K562 (cell line): ENCODE measurements at regions not wholly inside any gene's neighbourhood (a gene's known extent, or its start where the extent isn't known, plus 50 kb on each side); places are given as distances from the start of the nearest gene placed in this dataset.

ENCODE experiments used
- ATF3 ChIP-seq, 2 experiments: fragments of 450-650 bp in 1 of 2; sonication (generic) in 1 of 2; formaldehyde crosslinking in 1 of 2; IDR thresholded peaks in 1 of 2; conservative IDR thresholded peaks in 1 of 2; 2 replicates each; pipeline versions ENCODE4 v1.6.1 to v1.8.1; 2016 to 2023; ENCODE audit warnings: mild to moderate bottlenecking in 2 of 2, moderate library complexity in 2 of 2, inconsistent platforms in 1 of 2, missing genetic modification reagents in 1 of 2
- EGR1 ChIP-seq: fragments of 450-650 bp; conservative IDR thresholded peaks from 2 replicates; pipeline ENCODE4 v1.6.1; 2017; ENCODE audit warnings: mild to moderate bottlenecking
- KAT8 ChIP-seq: fragments of 450-650 bp; IDR thresholded peaks from 2 replicates; pipeline ENCODE4 v1.6.1; 2016; ENCODE audit warnings: low read depth, mild to moderate bottlenecking
- TOE1 ChIP-seq, 2 experiments: fragments of 450-650 bp in 1 of 2; sonication (generic) in 1 of 2; formaldehyde crosslinking in 1 of 2; IDR thresholded peaks; 2 replicates each; pipeline versions ENCODE4 v1.7.1 to v1.8.0; 2016 to 2022; ENCODE audit warnings: borderline replicate concordance in 2 of 2, mild to moderate bottlenecking in 2 of 2, antibody characterized with exemption in 1 of 2, inconsistent platforms in 1 of 2, low read depth in 1 of 2, missing genetic modification reagents in 1 of 2, moderate library complexity in 1 of 2
- TF ChIP-seq, protein P1 (sequence below): fragments of 250-450 bp; sonication (Bioruptor Pico); IDR thresholded peaks from 2 replicates; pipeline ENCODE4 v1.5.0; 2020; ENCODE audit warnings: mild to moderate bottlenecking, borderline replicate concordance

DNA sequence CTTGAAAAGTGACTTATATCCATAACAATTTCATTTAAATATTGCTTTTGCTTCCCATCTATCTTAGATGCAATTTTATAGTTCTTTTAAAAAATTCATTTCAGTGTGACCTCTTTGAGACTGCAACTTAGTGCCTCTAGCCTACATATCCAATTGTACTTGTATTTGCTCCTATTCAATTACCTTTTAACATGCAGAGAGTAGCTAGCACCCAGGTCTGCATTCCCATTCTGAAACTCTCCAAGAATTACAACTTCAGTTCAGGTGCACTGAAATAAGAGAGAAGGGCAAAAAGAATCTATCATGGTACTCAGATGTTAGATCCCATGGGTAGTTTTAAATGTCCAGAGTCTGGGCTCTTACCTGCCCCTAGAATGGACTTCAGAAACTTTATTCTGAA is 765.4 kb upstream of the SLC35B3 start:
- no peak for TF ChIP-seq TOE1 (IDR thresholded peaks at IDR 0.05; ENCODE audit: borderline replicate concordance)
- no peak for TF ChIP-seq TOE1 (CRISPR knock-in tag; IDR thresholded peaks at IDR 0.05; ENCODE audit: borderline replicate concordance, low read depth)
- no peak for TF ChIP-seq ATF3 (IDR thresholded peaks at IDR 0.05)
- TF ChIP-seq ATF3 (CRISPR knock-in tag; conservative IDR thresholded peaks at IDR 0.05): no peak
- no peak for TF ChIP-seq KAT8
- TF ChIP-seq, protein P1, sequence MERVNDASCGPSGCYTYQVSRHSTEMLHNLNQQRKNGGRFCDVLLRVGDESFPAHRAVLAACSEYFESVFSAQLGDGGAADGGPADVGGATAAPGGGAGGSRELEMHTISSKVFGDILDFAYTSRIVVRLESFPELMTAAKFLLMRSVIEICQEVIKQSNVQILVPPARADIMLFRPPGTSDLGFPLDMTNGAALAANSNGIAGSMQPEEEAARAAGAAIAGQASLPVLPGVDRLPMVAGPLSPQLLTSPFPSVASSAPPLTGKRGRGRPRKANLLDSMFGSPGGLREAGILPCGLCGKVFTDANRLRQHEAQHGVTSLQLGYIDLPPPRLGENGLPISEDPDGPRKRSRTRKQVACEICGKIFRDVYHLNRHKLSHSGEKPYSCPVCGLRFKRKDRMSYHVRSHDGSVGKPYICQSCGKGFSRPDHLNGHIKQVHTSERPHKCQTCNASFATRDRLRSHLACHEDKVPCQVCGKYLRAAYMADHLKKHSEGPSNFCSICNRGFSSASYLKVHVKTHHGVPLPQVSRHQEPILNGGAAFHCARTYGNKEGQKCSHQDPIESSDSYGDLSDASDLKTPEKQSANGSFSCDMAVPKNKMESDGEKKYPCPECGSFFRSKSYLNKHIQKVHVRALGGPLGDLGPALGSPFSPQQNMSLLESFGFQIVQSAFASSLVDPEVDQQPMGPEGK: no peak
- no peak for TF ChIP-seq EGR1
